ENCODE measurements at regions not wholly inside any gene's neighbourhood (a gene's known extent, or its start where the extent isn't known, plus 50 kb on each side); places are given as distances from the start of the nearest gene placed in this dataset.

DNA sequence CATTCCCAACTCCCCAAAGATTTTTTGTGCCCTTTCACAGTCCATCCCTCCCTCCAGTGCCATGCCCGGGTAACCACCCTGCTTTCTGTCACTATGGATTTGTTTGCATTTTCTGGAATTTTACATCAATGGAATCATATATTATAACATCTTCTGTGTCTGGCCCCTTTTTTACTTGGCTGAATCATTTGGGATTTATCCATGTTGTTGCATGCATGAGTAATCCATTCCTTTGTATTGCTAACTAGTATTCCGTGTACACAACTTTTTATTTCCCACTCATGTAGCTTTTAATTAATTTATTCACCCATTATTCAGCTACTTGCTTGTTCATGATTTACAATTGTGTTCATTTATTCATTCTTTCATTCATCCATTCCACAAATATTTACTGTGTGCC lies 94.1 kb downstream of the FGF18 start:
- TF ChIP-seq, protein P1, sequence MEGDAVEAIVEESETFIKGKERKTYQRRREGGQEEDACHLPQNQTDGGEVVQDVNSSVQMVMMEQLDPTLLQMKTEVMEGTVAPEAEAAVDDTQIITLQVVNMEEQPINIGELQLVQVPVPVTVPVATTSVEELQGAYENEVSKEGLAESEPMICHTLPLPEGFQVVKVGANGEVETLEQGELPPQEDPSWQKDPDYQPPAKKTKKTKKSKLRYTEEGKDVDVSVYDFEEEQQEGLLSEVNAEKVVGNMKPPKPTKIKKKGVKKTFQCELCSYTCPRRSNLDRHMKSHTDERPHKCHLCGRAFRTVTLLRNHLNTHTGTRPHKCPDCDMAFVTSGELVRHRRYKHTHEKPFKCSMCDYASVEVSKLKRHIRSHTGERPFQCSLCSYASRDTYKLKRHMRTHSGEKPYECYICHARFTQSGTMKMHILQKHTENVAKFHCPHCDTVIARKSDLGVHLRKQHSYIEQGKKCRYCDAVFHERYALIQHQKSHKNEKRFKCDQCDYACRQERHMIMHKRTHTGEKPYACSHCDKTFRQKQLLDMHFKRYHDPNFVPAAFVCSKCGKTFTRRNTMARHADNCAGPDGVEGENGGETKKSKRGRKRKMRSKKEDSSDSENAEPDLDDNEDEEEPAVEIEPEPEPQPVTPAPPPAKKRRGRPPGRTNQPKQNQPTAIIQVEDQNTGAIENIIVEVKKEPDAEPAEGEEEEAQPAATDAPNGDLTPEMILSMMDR (conservative IDR thresholded peaks at IDR 0.05), result no peak
- no peak for TF ChIP-seq EZH2 (IDR thresholded peaks at IDR 0.05; ENCODE audit: low read depth)
